Spleen (tissue), 11 donors: ENCODE measurements at regions not wholly inside any gene's neighbourhood (a gene's known extent, or its start where the extent isn't known, plus 50 kb on each side); places are given as distances from the start of the nearest gene placed in this dataset.
"Not testable (repeated sequence)": the region's sequence is repeated elsewhere in the genome, so short reads cannot be mapped to it uniquely, and the experiment has no call there.

Source experiments
- DNase-seq: peaks from one replicate; pipeline ENCODE4 v3.0.0-alpha.2; 2020
- H3K27ac ChIP-seq, 8 donors: fragments of 200-600 bp; sonication (generic) in 7 of 8; 1 replicate in 4 of 8; 2 replicates in 4 of 8; pipeline versions ENCODE4 v1.5.0 to v1.8.0; 2016 to 2021; ENCODE audit warnings: inconsistent platforms in 4 of 8, mild to moderate bottlenecking in 4 of 8, moderate library complexity in 1 of 8
- H3K27me3 ChIP-seq, 7 donors: fragments of 200-600 bp; sonication (generic) in 6 of 7; replicated peaks in 1 of 7; 1 replicate in 4 of 7; 2 replicates in 3 of 7; pipeline versions ENCODE4 v1.5.0 to v1.8.0; 2016 to 2021; ENCODE audit warnings: inconsistent platforms in 3 of 7, mild to moderate bottlenecking in 1 of 7
- H3K36me3 ChIP-seq, 6 donors: fragments of 200-600 bp; sonication (generic) in 5 of 6; 1 replicate in 4 of 6; 2 replicates in 2 of 6; pipeline versions ENCODE4 v1.5.0 to v1.8.0; 2016 to 2021; ENCODE audit warnings: inconsistent platforms in 2 of 6
- H3K4me1 ChIP-seq, 6 donors: fragments of 200-600 bp; sonication (generic) in 5 of 6; 1 replicate in 3 of 6; 2 replicates in 3 of 6; pipeline versions ENCODE4 v1.5.0 to v1.8.0; 2016 to 2021; ENCODE audit warnings: inconsistent platforms in 3 of 6
- H3K4me3 ChIP-seq, 8 donors: fragments of 200-600 bp; sonication (generic) in 7 of 8; 1 replicate in 4 of 8; 2 replicates in 4 of 8; pipeline versions ENCODE4 v1.5.0 to v1.8.0; 2016 to 2021; ENCODE audit warnings: inconsistent platforms in 4 of 8, mild to moderate bottlenecking in 4 of 8, moderate library complexity in 2 of 8
- H3K9me3 ChIP-seq, 8 donors: fragments of 200-600 bp; sonication (generic) in 7 of 8; 1 replicate in 4 of 8; 2 replicates in 4 of 8; pipeline versions ENCODE4 v1.5.0 to v1.8.0; 2016 to 2021; ENCODE audit warnings: inconsistent platforms in 4 of 8
- CTCF ChIP-seq, 11 experiments: fragments of 200-600 bp in 7 of 11; fragments of 450-650 bp in 4 of 11; sonication (generic) in 4 of 11; IDR thresholded peaks in 8 of 11; conservative IDR thresholded peaks in 3 of 11; 1 replicate in 7 of 11; 2 replicates in 4 of 11; pipeline versions ENCODE4 v1.4.0 to v1.8.0; 2016 to 2021; ENCODE audit warnings: antibody characterized with exemption in 11 of 11, inconsistent platforms in 4 of 11, mild to moderate bottlenecking in 1 of 11
- POLR2A ChIP-seq, 3 donors: fragments of 450-650 bp; IDR thresholded peaks; one replicate each; pipeline ENCODE4 v1.5.1; 2017; ENCODE audit warnings: antibody characterized with exemption in 3 of 3, mild to moderate bottlenecking in 1 of 3
- POLR2AphosphoS5 ChIP-seq, 3 donors: sonication (generic); formaldehyde crosslinking; IDR thresholded peaks; one replicate each; pipeline ENCODE4 v1.5.1; 2017; ENCODE audit warnings: antibody characterized with exemption in 3 of 3
- WGBS, 5 donors: extraction: QIAGEN DNeasy Blood & Tissue Kit in 3 of 5; methylation state at CpG; one replicate each; pipeline versions ENCODE4 v1.1.5 to v1.1.7; 2013 to 2018; 5-methylcytosine and 5-hydroxymethylcytosine counted together
- intact Hi-C: fragments of 100-400 bp; cut with DNase I; formaldehyde crosslinking; loops from one replicate; pipeline ENCODE4 v1.15.0; 2023; ENCODE audit warnings: low total_unique reads
- donor health status: healthy with polysubstance abuse.
- donor health status: DM: no; HTN: no; CAD: no; lungs with moderate emphysema.
- donor health status: DM: no; HTN: no; CAD: no.
- donor health status: Bipolar disorder and iron deficiency.
- donor health status: healthy.
- donor health status: DM: no; HTN: no; CAD: no.
- donor health status: DM: yes; HTN: yes; CAD: no.

DNA sequence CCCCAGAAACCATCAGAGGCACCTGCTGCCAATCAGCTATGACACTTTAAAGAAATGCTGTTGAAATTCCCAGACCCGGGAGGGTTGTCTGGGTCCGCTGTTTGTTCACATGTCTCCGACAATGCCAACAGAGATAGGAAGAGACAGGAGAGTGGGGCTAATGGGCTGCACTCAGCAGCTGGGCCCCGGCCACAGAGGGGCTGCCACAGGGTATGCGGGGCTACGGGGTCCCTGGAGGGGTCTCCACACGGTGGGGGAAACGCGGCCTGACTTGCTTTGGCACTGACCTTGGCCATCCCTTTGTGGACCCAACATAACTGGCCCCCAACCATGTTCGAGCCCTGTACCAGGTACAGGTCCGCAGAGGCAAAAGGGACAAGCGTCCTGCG, 121.0 kb upstream of the PPP1R26 start:
- H3K4me1 ChIP-seq = peaks cover 0 to 7% (median 0%) of the 10 kb centered on the region in 6 donors
- peaks cover 0 to 34% (median 0%) of the 10 kb centered on the region in 7 donors for H3K27me3 ChIP-seq
- H3K9me3 ChIP-seq = peaks cover 0 to 6% (median 0%) of the 10 kb centered on the region in 8 donors
- TF ChIP-seq CTCF (IDR thresholded peaks at IDR 0.05 in 8 of 11, conservative IDR thresholded peaks at IDR 0.05 in 3 of 11) (no peak), POLR2AphosphoS5 (IDR thresholded peaks at IDR 0.05) (no peak), POLR2A (IDR thresholded peaks at IDR 0.05) (no peak)
- H3K27ac ChIP-seq = no peak overlapping the region
- 88 to 91% (median 89%) methylated on average over 9 to 13 of the region's 13 CpGs for WGBS, 5 donors
- no peaks in the 10 kb centered on the region for H3K36me3 ChIP-seq
- H3K4me3 ChIP-seq = no peak overlapping the region
- no peak for DNase-seq
- intact Hi-C loops = no loop called here

- no peaks in the 10 kb centered on the region for H3K4me1 ChIP-seq
- H3K27me3 ChIP-seq = peaks cover 0 to 42% (median 0%) of the 10 kb centered on the region in 7 donors
- H3K27ac ChIP-seq = no peak overlapping the region
- 72 to 94% (median 83%) methylated on average over 3 to 5 of the region's 5 CpGs for WGBS, 5 donors
- TF ChIP-seq CTCF (IDR thresholded peaks at IDR 0.05 in 8 of 11, conservative IDR thresholded peaks at IDR 0.05 in 3 of 11) (no peak), POLR2A (IDR thresholded peaks at IDR 0.05) (no peak), POLR2AphosphoS5 (IDR thresholded peaks at IDR 0.05) (no peak)
- no peaks in the 10 kb centered on the region for H3K36me3 ChIP-seq
- H3K4me3 ChIP-seq = no peak overlapping the region
- intact Hi-C loops = no loop called here
- DNase-seq = no peak
- peaks cover 0 to 6% (median 0%) of the 10 kb centered on the region in 8 donors for H3K9me3 ChIP-seq
Observed at GRCh38 chr9:135359764-135360163, 119.8 kb upstream of the PPP1R26 start.

DNA sequence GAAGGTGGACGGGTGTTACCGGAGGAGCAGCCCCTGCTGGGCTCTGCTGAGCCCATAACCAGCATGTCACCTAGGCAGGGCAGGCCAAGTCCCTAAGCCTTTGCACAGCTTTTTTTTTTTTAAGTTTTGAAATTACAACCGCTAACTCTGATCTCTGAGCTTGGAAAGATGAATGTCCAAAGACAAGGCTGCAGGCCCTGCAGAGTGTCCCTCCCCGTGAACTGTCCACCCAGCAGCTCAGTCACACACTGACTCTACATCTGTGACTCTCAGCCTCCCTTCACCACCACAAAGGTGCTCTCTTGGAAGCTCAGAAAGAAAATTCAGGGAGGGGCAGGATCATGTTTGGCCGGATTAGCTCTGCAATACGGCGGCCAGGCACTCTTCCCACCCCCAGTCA, 119.0 kb upstream of the PPP1R26 start:
- no peak for DNase-seq
- 85 to 96% (median 86%) methylated on average over 7 of the region's 7 CpGs for WGBS, 5 donors
- Histone ChIP-seq H3K4me1 (no peaks in the 10 kb centered on the region), H3K4me3 (no peak overlapping the region), H3K27me3 (peaks cover 0 to 39% (median 0%) of the 10 kb centered on the region in 7 donors), H3K36me3 (no peaks in the 10 kb centered on the region), H3K9me3 (peaks cover 0 to 6% (median 0%) of the 10 kb centered on the region in 8 donors), H3K27ac (no peak overlapping the region)
- TF ChIP-seq CTCF (IDR thresholded peaks at IDR 0.05 in 8 of 11, conservative IDR thresholded peaks at IDR 0.05 in 3 of 11) = no peak
- TF ChIP-seq POLR2AphosphoS5 (IDR thresholded peaks at IDR 0.05) = no peak
- TF ChIP-seq POLR2A (IDR thresholded peaks at IDR 0.05) = no peak
- intact Hi-C loops = no loop called here

DNA sequence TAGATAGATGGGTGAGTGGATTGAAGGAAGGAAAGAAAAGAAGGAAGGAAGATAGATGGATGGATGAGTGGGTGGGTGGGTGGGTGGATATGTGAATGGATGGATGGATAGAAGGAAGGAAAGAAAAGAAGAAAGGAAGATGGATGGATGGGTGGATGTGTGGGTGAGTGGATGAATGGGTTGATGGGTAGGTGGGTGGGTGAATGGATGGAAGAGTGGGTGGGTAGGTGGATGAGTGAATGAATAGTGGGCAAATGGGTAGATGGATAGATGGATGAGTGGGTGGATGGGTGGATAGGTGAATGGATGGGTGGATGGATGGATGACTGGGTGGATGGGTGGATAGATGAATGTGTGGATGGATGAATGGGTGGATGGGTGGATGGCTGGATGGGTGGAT, 117.9 kb upstream of the PPP1R26 start:
- H3K27ac ChIP-seq, intact Hi-C loops, H3K9me3 ChIP-seq, DNase-seq, H3K36me3 ChIP-seq, H3K4me1 ChIP-seq, H3K4me3 ChIP-seq: not testable (repeated sequence)
- H3K27me3 ChIP-seq = peaks cover 0 to 36% (median 0%) of the 10 kb centered on the region in 7 donors

DNA sequence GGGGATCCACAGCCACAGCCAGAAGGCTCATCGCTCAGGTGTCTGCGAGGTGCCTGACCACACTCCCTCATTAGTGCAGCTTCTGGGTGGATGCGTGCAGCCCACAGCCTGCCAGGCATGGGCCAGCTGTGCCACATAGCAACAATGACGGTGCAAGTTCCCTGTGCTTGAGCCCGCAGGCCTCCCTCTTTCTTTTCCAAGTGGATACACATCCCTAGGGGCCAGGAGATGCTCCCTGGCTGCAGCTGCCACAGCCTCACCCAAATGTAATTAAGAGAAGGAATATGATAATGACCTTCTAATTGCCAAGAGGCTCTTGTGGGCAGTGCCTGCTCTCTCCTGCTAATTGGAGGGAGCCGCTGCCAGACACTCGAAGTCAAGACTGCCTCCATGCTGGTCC, 116.0 kb upstream of the PPP1R26 start:
- no peak for TF ChIP-seq POLR2A (IDR thresholded peaks at IDR 0.05)
- TF ChIP-seq POLR2AphosphoS5 (IDR thresholded peaks at IDR 0.05) = no peak
- TF ChIP-seq CTCF (IDR thresholded peaks at IDR 0.05 in 8 of 11, conservative IDR thresholded peaks at IDR 0.05 in 3 of 11) = no peak
- DNase-seq = no peak
- WGBS, 5 donors = 76 to 89% (median 77%) methylated on average over 6 to 7 of the region's 7 CpGs
- Histone ChIP-seq H3K4me1 (no peaks in the 10 kb centered on the region), H3K36me3 (no peaks in the 10 kb centered on the region), H3K4me3 (no peak overlapping the region), H3K27me3 (peaks cover 0 to 31% (median 0%) of the 10 kb centered on the region in 7 donors), H3K27ac (no peak overlapping the region), H3K9me3 (peaks cover 0 to 6% (median 0%) of the 10 kb centered on the region in 8 donors)
- intact Hi-C loops = no loop called here
